Caco-2 (cell line): ENCODE measurements at regions not wholly inside any gene's neighbourhood (a gene's known extent, or its start where the extent isn't known, plus 50 kb on each side); places are given as distances from the start of the nearest gene placed in this dataset.

Experiments
- BruUV-seq: library from RNA; stranded (reverse); fragments of 400-500 nt; replicated peaks from 2 replicates; lab custom pipeline; 2021; lab: Mats Ljungman, UMichigan
- CTCF ChIA-PET: fragments of 300-600 bp; sonication (Branson Sonifier 250); formaldehyde crosslinking; loops from one replicate; lab custom pipeline; 2022; ENCODE audit warnings: antibody characterized with exemption; lab: Charles Lee
- POLR2A ChIA-PET: fragments of 300-600 bp; sonication (Branson Sonifier 250); formaldehyde crosslinking; loops from one replicate; lab custom pipeline; 2022; ENCODE audit warnings: antibody characterized with exemption; lab: Charles Lee
- DNase-seq, 2 experiments: peaks; one replicate each; pipeline versions ENCODE4 v3.0.0 to v3.0.0-alpha.2; 2020 to 2022
- H3K27me3 ChIP-seq: replicated peaks from 2 replicates; pipeline ENCODE4 v1.6.0; 2011; ENCODE audit warnings: low read length; ENCODE audit not compliant: control insufficient read depth, insufficient read depth
- H3K36me3 ChIP-seq: 2 replicates; pipeline ENCODE4 v1.5.1; 2011; ENCODE audit warnings: low read length; ENCODE audit not compliant: control insufficient read depth, insufficient read depth
- H3K4me1 ChIP-seq: fragments of 250-450 bp; sonication (Bioruptor Pico); 2 replicates; pipeline ENCODE4 v1.5.1; 2020; ENCODE audit warnings: mild to moderate bottlenecking
- H3K4me3 ChIP-seq: 2 replicates; pipeline ENCODE4 v1.5.1; 2011; ENCODE audit warnings: low read depth, mild to moderate bottlenecking, control low read depth, low read length
- H3K9me3 ChIP-seq: fragments of 250-450 bp; sonication (Bioruptor Pico); 2 replicates; pipeline ENCODE4 v1.5.1; 2020; ENCODE audit warnings: mild to moderate bottlenecking, moderate library complexity
- H3K27ac Mint-ChIP-seq: one replicate; pipeline ENCODE4 v1.8.0; 2022; ENCODE audit warnings: mixed read lengths; ENCODE audit not compliant: unreplicated experiment
- H3K27me3 Mint-ChIP-seq: one replicate; pipeline ENCODE4 v1.8.0; 2022; ENCODE audit warnings: mixed read lengths; ENCODE audit not compliant: insufficient read depth, unreplicated experiment
- H3K36me3 Mint-ChIP-seq: one replicate; pipeline ENCODE4 v1.8.0; 2022; ENCODE audit warnings: mild to moderate bottlenecking, mixed read lengths; ENCODE audit not compliant: insufficient read depth, unreplicated experiment
- H3K4me1 Mint-ChIP-seq: one replicate; pipeline ENCODE4 v1.8.0; 2022; ENCODE audit warnings: low read depth, mixed read lengths; ENCODE audit not compliant: unreplicated experiment
- H3K4me3 Mint-ChIP-seq: one replicate; pipeline ENCODE4 v1.8.0; 2022; ENCODE audit warnings: mild to moderate bottlenecking, moderate library complexity, mixed read lengths; ENCODE audit not compliant: unreplicated experiment
- H3K9me3 Mint-ChIP-seq: one replicate; pipeline ENCODE4 v1.8.0; 2022; ENCODE audit warnings: mixed read lengths; ENCODE audit not compliant: unreplicated experiment
- CTCF ChIP-seq, 2 experiments: fragments of 200-600 bp in 1 of 2; IDR thresholded peaks; 1 replicate in 1 of 2; 2 replicates in 1 of 2; pipeline versions ENCODE4 v1.5.1 to v1.8.0; 2011 to 2022; ENCODE audit warnings: antibody characterized with exemption in 1 of 2, control low read depth in 1 of 2, inconsistent platforms in 1 of 2, low read depth in 1 of 2, low read length in 1 of 2, mild to moderate bottlenecking in 1 of 2, moderate library complexity in 1 of 2; ENCODE audit not compliant: insufficient read depth in 1 of 2, severe bottlenecking in 1 of 2, unreplicated experiment in 1 of 2
- intact Hi-C: fragments of 100-400 bp; cut with micrococcal nuclease; formaldehyde crosslinking; loops from one replicate; pipeline ENCODE4 v1.10.0; 2022; ENCODE audit not compliant: unreplicated experiment

GRCh38 chr14:22479132-22479531 is 109.9 kb downstream of the DAD1 start:
- Histone ChIP-seq H3K4me3 (no peak overlapping the region), H3K27me3 (no peaks in the 10 kb centered on the region), H3K9me3 (no peaks in the 10 kb centered on the region), H3K36me3 (no peaks in the 10 kb centered on the region), H3K4me1 (no peaks in the 10 kb centered on the region; the same call in 1 of the 2 replicates)
- CTCF ChIA-PET = no interaction called here
- no peak for TF ChIP-seq CTCF (IDR thresholded peaks at IDR 0.05; ENCODE audit: insufficient read depth in 1 of 2, low read depth in 1 of 2, low read length in 1 of 2, severe bottlenecking in 1 of 2, unreplicated experiment in 1 of 2)
- POLR2A ChIA-PET = interaction anchor here (0.5 kb wide), 1 partner anchor 101 kb away, joined by 6 read pairs; no protein-coding TSS in a partner anchor
- no peaks in the 10 kb centered on the region for H3K27me3 Mint-ChIP-seq
- no peaks in the 10 kb centered on the region for H3K9me3 Mint-ChIP-seq
- no peak for DNase-seq
- BruUV-seq = no TSS peak
- no peak overlapping the region for H3K27ac Mint-ChIP-seq
- H3K36me3 Mint-ChIP-seq = no peaks in the 10 kb centered on the region
- H3K4me3 Mint-ChIP-seq = no peak overlapping the region
- peaks cover 6% of the 10 kb centered on the region for H3K4me1 Mint-ChIP-seq
- intact Hi-C loops = no loop called here

- CTCF ChIA-PET = no interaction called here
- Histone ChIP-seq H3K36me3 (no peaks in the 10 kb centered on the region), H3K9me3 (no peaks in the 10 kb centered on the region), H3K4me3 (no peak overlapping the region), H3K27me3 (no peaks in the 10 kb centered on the region), H3K4me1 (no peaks in the 10 kb centered on the region; the same call in 1 of the 2 replicates)
- intact Hi-C loops = no loop called here
- Mint-ChIP-seq H3K27me3 (no peaks in the 10 kb centered on the region), H3K4me1 (peaks cover 6% of the 10 kb centered on the region), H3K36me3 (no peaks in the 10 kb centered on the region), H3K4me3 (no peak overlapping the region), H3K27ac (no peak overlapping the region), H3K9me3 (no peaks in the 10 kb centered on the region)
- POLR2A ChIA-PET = interaction anchor here (0.5 kb wide), 1 partner anchor 17 kb away, joined by 3 read pairs; no protein-coding TSS in a partner anchor
- TF ChIP-seq CTCF (IDR thresholded peaks at IDR 0.05; ENCODE audit: insufficient read depth in 1 of 2, low read depth in 1 of 2, low read length in 1 of 2, severe bottlenecking in 1 of 2, unreplicated experiment in 1 of 2) = no peak
- no peak for DNase-seq
- BruUV-seq = no TSS peak
Measured at GRCh38 chr14:22478670-22479069, 110.4 kb downstream of the DAD1 start.

GRCh38 chr14:22478247-22478646 is 110.8 kb downstream of the DAD1 start:
- H3K36me3 ChIP-seq = no peaks in the 10 kb centered on the region
- no peak overlapping the region for H3K4me3 ChIP-seq
- no peaks in the 10 kb centered on the region for H3K9me3 ChIP-seq
- CTCF ChIA-PET = no interaction called here
- no peaks in the 10 kb centered on the region for H3K27me3 ChIP-seq
- Mint-ChIP-seq H3K4me1 (peaks cover 6% of the 10 kb centered on the region), H3K4me3 (no peak overlapping the region), H3K9me3 (no peaks in the 10 kb centered on the region), H3K36me3 (no peaks in the 10 kb centered on the region), H3K27me3 (no peaks in the 10 kb centered on the region), H3K27ac (no peak overlapping the region)
- no TSS peak for BruUV-seq
- H3K4me1 ChIP-seq = no peaks in the 10 kb centered on the region; the same call in 1 of the 2 replicates
- intact Hi-C loops = no loop called here
- POLR2A ChIA-PET = interaction anchor here (0.5 kb wide), 1 partner anchor 17 kb away, joined by 3 read pairs; no protein-coding TSS in a partner anchor
- no peak for DNase-seq
- TF ChIP-seq CTCF (IDR thresholded peaks at IDR 0.05; ENCODE audit: insufficient read depth in 1 of 2, low read depth in 1 of 2, low read length in 1 of 2, severe bottlenecking in 1 of 2, unreplicated experiment in 1 of 2) = no peak
